Astrocyte (in vitro differentiated cells and primary cell): ENCODE measurements at regions not wholly inside any gene's neighbourhood (a gene's known extent, or its start where the extent isn't known, plus 50 kb on each side); places are given as distances from the start of the nearest gene placed in this dataset.

Experiments
- EZH2 ChIP-seq: IDR thresholded peaks from 2 replicates; pipeline ENCODE4 v1.6.1; 2012; ENCODE audit warnings: mild to moderate bottlenecking, low read length, inconsistent platforms; ENCODE audit not compliant: insufficient read depth
- TF ChIP-seq, protein P1 (sequence below): IDR thresholded peaks from 2 replicates; pipeline ENCODE4 v1.5.1; 2011; ENCODE audit warnings: low read depth, mild to moderate bottlenecking, inconsistent platforms, low read length, moderate library complexity; ENCODE audit not compliant: insufficient read depth

DNA sequence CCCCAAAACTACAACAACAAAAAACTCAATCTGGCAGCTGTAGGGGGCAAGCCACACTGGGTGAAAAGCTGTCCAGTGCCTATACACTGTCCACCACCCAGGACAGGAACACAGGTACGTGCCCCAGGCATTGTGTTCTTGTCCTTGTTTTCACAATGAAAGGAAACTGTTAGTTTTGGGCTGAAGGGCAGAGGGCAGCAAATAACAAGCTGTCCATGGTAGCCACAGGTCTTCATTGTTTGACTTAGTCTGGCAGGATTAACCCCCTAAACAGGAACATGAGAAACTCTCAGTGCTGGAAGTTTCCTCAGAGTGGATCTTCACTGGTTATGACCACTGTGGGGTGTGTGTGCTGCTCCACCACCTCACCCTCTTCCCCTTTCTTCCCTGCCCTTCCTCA is 224.6 kb upstream of the N4BP1 start:
- TF ChIP-seq, protein P1, sequence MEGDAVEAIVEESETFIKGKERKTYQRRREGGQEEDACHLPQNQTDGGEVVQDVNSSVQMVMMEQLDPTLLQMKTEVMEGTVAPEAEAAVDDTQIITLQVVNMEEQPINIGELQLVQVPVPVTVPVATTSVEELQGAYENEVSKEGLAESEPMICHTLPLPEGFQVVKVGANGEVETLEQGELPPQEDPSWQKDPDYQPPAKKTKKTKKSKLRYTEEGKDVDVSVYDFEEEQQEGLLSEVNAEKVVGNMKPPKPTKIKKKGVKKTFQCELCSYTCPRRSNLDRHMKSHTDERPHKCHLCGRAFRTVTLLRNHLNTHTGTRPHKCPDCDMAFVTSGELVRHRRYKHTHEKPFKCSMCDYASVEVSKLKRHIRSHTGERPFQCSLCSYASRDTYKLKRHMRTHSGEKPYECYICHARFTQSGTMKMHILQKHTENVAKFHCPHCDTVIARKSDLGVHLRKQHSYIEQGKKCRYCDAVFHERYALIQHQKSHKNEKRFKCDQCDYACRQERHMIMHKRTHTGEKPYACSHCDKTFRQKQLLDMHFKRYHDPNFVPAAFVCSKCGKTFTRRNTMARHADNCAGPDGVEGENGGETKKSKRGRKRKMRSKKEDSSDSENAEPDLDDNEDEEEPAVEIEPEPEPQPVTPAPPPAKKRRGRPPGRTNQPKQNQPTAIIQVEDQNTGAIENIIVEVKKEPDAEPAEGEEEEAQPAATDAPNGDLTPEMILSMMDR = no peak
- no peak for TF ChIP-seq EZH2
